ENCODE measurements at regions not wholly inside any gene's neighbourhood (a gene's known extent, or its start where the extent isn't known, plus 50 kb on each side); places are given as distances from the start of the nearest gene placed in this dataset.

GRCh38 chr6:3918469-3918868 lies 69.3 kb downstream of the FAM50B start:
- H3K9me2 ChIP-seq (replicated peaks; ENCODE audit: control insufficient read depth, low read length) = no peaks in the 10 kb centered on the region
- no peaks in the 10 kb centered on the region for H4K20me1 ChIP-seq (ENCODE audit: control insufficient read depth, insufficient read depth, low read depth, low read length)
- H3K36me3 ChIP-seq (ENCODE audit: control insufficient read depth, low read length) = no peaks in the 10 kb centered on the region
- no peaks in the 10 kb centered on the region for H3F3A ChIP-seq (ENCODE audit: control insufficient read depth, insufficient read depth)
- H3K27ac ChIP-seq (ENCODE audit: low read depth, low read length) = no peak overlapping the region
- H3K4me2 ChIP-seq (ENCODE audit: low read length) = no peak overlapping the region
- H3K27me3 ChIP-seq (ENCODE audit: control insufficient read depth, low read length) = peaks cover 17% of the 10 kb centered on the region
- no peak overlapping the region for H3K4me3 ChIP-seq (ENCODE audit: low read length)
- no peaks in the 10 kb centered on the region for H3K4me1 ChIP-seq (ENCODE audit: control insufficient read depth, low read length)
- no peaks in the 10 kb centered on the region for H3K9me3 ChIP-seq (ENCODE audit: control insufficient read depth, insufficient read depth, low read length)
- H3K79me2 ChIP-seq (ENCODE audit: control insufficient read depth, low read length) = no peaks in the 10 kb centered on the region
- TF ChIP-seq EZH2phosphoT487 (IDR thresholded peaks at IDR 0.05; ENCODE audit: borderline replicate concordance, low read length) = no peak
- TF ChIP-seq, protein P1, sequence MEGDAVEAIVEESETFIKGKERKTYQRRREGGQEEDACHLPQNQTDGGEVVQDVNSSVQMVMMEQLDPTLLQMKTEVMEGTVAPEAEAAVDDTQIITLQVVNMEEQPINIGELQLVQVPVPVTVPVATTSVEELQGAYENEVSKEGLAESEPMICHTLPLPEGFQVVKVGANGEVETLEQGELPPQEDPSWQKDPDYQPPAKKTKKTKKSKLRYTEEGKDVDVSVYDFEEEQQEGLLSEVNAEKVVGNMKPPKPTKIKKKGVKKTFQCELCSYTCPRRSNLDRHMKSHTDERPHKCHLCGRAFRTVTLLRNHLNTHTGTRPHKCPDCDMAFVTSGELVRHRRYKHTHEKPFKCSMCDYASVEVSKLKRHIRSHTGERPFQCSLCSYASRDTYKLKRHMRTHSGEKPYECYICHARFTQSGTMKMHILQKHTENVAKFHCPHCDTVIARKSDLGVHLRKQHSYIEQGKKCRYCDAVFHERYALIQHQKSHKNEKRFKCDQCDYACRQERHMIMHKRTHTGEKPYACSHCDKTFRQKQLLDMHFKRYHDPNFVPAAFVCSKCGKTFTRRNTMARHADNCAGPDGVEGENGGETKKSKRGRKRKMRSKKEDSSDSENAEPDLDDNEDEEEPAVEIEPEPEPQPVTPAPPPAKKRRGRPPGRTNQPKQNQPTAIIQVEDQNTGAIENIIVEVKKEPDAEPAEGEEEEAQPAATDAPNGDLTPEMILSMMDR (IDR thresholded peaks at IDR 0.05; ENCODE audit: low read depth, low read length, poor library complexity, severe bottlenecking) = no peak

GRCh38 chr6:3919130-3919628 lies 70.0 kb downstream of the FAM50B start:
- Histone ChIP-seq H3K27me3 (ENCODE audit: control insufficient read depth, low read length) (peaks cover 12% of the 10 kb centered on the region), H3F3A (ENCODE audit: control insufficient read depth, insufficient read depth) (no peaks in the 10 kb centered on the region), H3K4me1 (ENCODE audit: control insufficient read depth, low read length) (no peaks in the 10 kb centered on the region), H3K79me2 (ENCODE audit: control insufficient read depth, low read length) (no peaks in the 10 kb centered on the region), H4K20me1 (ENCODE audit: control insufficient read depth, insufficient read depth, low read depth, low read length) (no peaks in the 10 kb centered on the region), H3K36me3 (ENCODE audit: control insufficient read depth, low read length) (no peaks in the 10 kb centered on the region), H3K27ac (ENCODE audit: low read depth, low read length) (no peak overlapping the region), H3K9me2 (replicated peaks; ENCODE audit: control insufficient read depth, low read length) (no peaks in the 10 kb centered on the region), H3K4me3 (ENCODE audit: low read length) (no peak overlapping the region), H3K9me3 (ENCODE audit: control insufficient read depth, insufficient read depth, low read length) (no peaks in the 10 kb centered on the region), H3K4me2 (ENCODE audit: low read length) (no peak overlapping the region)
- TF ChIP-seq EZH2phosphoT487 (IDR thresholded peaks at IDR 0.05; ENCODE audit: borderline replicate concordance, low read length) = no peak
- TF ChIP-seq, protein P1 (IDR thresholded peaks at IDR 0.05; ENCODE audit: low read depth, low read length, poor library complexity, severe bottlenecking) = no peak

DNA sequence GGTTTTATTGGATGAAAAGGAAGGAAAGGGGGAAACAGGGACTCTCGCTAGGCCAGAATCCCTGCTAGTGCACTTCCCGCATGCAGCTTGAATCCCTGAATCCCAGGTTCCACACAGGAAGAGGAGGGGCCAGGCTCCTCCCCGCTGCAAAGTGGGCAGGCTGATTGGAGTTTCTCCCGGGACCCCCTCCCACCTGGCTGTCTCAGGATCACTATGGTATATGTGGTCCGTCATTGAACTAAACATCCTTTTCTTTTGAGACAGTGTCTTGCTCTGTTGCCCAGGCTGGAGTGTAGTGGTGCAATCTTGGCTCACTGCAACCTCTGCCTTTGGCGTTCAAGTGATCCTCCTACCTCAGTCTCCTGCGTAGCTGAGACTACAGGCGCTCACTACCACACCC lies 70.7 kb downstream of the FAM50B start:
- Histone ChIP-seq H3K4me3 (ENCODE audit: low read length) (no peak overlapping the region), H3K27me3 (ENCODE audit: control insufficient read depth, low read length) (peaks cover 9% of the 10 kb centered on the region), H3K9me2 (replicated peaks; ENCODE audit: control insufficient read depth, low read length) (no peaks in the 10 kb centered on the region), H3K36me3 (ENCODE audit: control insufficient read depth, low read length) (no peaks in the 10 kb centered on the region), H3K9me3 (ENCODE audit: control insufficient read depth, insufficient read depth, low read length) (no peaks in the 10 kb centered on the region), H3K4me2 (ENCODE audit: low read length) (no peak overlapping the region), H3K4me1 (ENCODE audit: control insufficient read depth, low read length) (no peaks in the 10 kb centered on the region), H4K20me1 (ENCODE audit: control insufficient read depth, insufficient read depth, low read depth, low read length) (no peaks in the 10 kb centered on the region), H3K27ac (ENCODE audit: low read depth, low read length) (no peak overlapping the region), H3K79me2 (ENCODE audit: control insufficient read depth, low read length) (no peaks in the 10 kb centered on the region), H3F3A (ENCODE audit: control insufficient read depth, insufficient read depth) (no peaks in the 10 kb centered on the region)
- no peak for TF ChIP-seq EZH2phosphoT487 (IDR thresholded peaks at IDR 0.05; ENCODE audit: borderline replicate concordance, low read length)
- TF ChIP-seq, protein P1 (IDR thresholded peaks at IDR 0.05; ENCODE audit: low read depth, low read length, poor library complexity, severe bottlenecking) = no peak

Data from DOHH2 (cell line).